AG04449 (cell line): ENCODE measurements at regions not wholly inside any gene's neighbourhood (a gene's known extent, or its start where the extent isn't known, plus 50 kb on each side); places are given as distances from the start of the nearest gene placed in this dataset.

Source experiments
- CTCF ChIA-PET: fragments of 350-600 bp; formaldehyde crosslinking; extraction: SDS; loops from one replicate; lab custom pipeline; 2021; ENCODE audit warnings: antibody characterized with exemption; lab: Yijun Ruan, JAX
- POLR2A ChIA-PET: fragments of 400-600, 350-600 bp; formaldehyde crosslinking; extraction: SDS; loops from one replicate; lab custom pipeline; 2020; ENCODE audit warnings: antibody characterized with exemption, inconsistent platforms; lab: Yijun Ruan, JAX
- DNase-seq: peaks from one replicate; pipeline ENCODE4 v3.0.0-alpha.2; 2010; ENCODE audit warnings: low read depth, low spot score
- H3K4me3 ChIP-seq: 2 replicates; pipeline ENCODE4 v1.5.1; 2011; ENCODE audit warnings: low read depth, mild to moderate bottlenecking, control low read depth, low read length
- CTCF ChIP-seq: IDR thresholded peaks from one replicate; pipeline ENCODE4 v1.5.1; 2011; ENCODE audit warnings: mild to moderate bottlenecking, moderate library complexity, low read length, control low read depth, inconsistent platforms; ENCODE audit not compliant: insufficient read depth; ENCODE audit errors: missing control alignments

GRCh38 chr1:87927391-87928280, 599.0 kb downstream of the LMO4 start:
- no peak for DNase-seq
- POLR2A ChIA-PET, result interaction anchor here (0.6 to 0.8 kb wide), 2 partner anchors 29 to 361 kb away, joined by 3 read pairs; no protein-coding TSS in a partner anchor
- no peak overlapping the region for H3K4me3 ChIP-seq
- no peak for TF ChIP-seq CTCF
- CTCF ChIA-PET, result interaction anchor here (1.1 to 2.7 kb wide), 2 partner anchors 12 to 26 kb away, joined by 3 to 19 read pairs; no protein-coding TSS in a partner anchor

DNA sequence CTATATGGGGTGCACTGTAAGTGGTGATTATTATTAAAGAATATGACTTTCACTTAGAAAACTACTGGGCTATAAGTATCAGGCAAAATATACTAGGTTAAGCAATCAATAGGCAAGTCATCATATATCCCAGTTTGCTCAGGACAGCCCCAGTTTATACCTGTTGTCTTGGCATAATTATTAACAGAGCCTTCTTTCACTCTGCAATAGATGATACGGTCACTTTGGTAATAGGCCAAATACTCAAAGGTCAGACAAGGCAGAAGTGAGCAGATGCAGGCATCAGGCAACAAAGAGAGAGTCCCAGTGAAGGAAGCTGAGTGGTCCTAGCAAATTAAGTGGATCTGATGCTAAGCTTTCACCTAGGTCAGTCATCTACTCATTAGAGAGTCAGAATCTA, 599.9 kb downstream of the LMO4 start:
- ChIA-PET POLR2A (no interaction called here), CTCF (interaction anchor here (1.1 to 2.7 kb wide), 2 partner anchors 13 to 25 kb away, joined by 3 to 19 read pairs; no protein-coding TSS in a partner anchor)
- DNase-seq, result no peak
- H3K4me3 ChIP-seq, result no peak overlapping the region
- no peak for TF ChIP-seq CTCF

DNA sequence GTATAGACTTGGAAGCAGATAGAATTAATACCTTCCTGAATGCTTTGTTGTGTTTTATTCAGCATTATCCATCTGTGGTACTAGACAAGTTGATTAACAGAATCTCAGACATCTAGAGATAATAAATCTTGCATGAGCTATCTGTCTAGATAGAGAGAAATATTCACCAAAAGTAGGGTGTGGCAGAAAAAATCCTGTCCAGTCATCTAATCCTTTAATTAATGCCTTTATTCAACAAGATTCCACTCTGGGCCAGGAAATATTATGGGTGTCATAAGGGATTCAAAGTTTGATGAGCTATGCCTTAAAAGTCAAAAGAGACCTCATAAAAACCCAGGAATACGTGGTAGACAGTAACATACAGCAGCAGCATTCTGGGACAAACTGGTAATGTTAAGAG, 601.2 kb downstream of the LMO4 start:
- no peak for DNase-seq
- ChIA-PET POLR2A (no interaction called here), CTCF (no interaction called here)
- no peak overlapping the region for H3K4me3 ChIP-seq
- TF ChIP-seq CTCF, result no peak

DNA sequence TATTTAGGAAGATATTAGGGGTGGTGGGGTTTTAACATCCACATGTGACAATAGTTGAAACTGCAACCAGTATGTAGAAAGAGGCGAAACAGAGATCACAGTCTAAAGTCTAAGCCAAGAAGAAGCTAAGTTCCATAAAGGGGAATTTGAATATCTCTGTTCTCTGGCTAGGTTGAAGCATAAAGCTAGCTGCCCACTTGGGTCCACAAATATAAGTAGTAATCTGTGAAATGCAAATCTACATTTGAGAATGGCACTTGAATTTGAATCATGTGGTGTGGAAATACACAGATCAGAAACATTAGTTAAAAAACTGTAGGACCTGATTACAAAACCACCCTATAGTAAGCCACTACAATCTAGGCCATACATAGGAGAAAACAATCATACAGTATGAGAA, 602.1 kb downstream of the LMO4 start:
- DNase-seq, result no peak
- no peak for TF ChIP-seq CTCF
- POLR2A ChIA-PET, result no interaction called here
- no peak overlapping the region for H3K4me3 ChIP-seq
- CTCF ChIA-PET, result interaction anchor here (1.4 to 4.6 kb wide), 2 partner anchors 11 to 22 kb away, joined by 4 to 24 read pairs; no protein-coding TSS in a partner anchor

- no peak overlapping the region for H3K4me3 ChIP-seq
- CTCF ChIA-PET, result interaction anchor here (4.6 kb wide), 1 partner anchor 20 kb away, joined by 24 read pairs; no protein-coding TSS in a partner anchor
- no peak for DNase-seq
- no peak for TF ChIP-seq CTCF
- POLR2A ChIA-PET, result no interaction called here
Measured at GRCh38 chr1:87933171-87933570, 604.5 kb downstream of the LMO4 start.

- ChIA-PET CTCF (interaction anchor here (0.8 kb wide), 1 partner anchor 18 kb away, joined by 3 read pairs; no protein-coding TSS in a partner anchor), POLR2A (no interaction called here)
- no peak for DNase-seq
- TF ChIP-seq CTCF, result no peak
- H3K4me3 ChIP-seq, result no peak overlapping the region
Measured at GRCh38 chr1:87935130-87935529, 606.5 kb downstream of the LMO4 start.
